Natural killer cell treated with Interleukin-12 subunit alpha and Interleukin-12 subunit beta and Interleukin-15 and Interleukin-18, amount 100 ng/mL, for 72 hours (primary cell): ENCODE measurements at regions not wholly inside any gene's neighbourhood (a gene's known extent, or its start where the extent isn't known, plus 50 kb on each side); places are given as distances from the start of the nearest gene placed in this dataset.
"Not testable (repeated sequence)": the region's sequence is repeated elsewhere in the genome, so short reads cannot be mapped to it uniquely, and the experiment has no call there.

ENCODE experiments used
- ATAC-seq, 2 donors: fragments of 150-1000 bp; cut with Tn5 transposase in 1 of 2; sonication (Bioruptor Pico), chemical (Tn5 transposase) in 1 of 2; 2 replicates each; pipeline ENCODE4 v1.10.0; 2021
- DNase-seq: peaks from one replicate; pipeline ENCODE4 v3.0.0; 2022; ENCODE audit warnings: low spot score
- H3K27ac Mint-ChIP-seq, 2 donors: 1 replicate in 1 of 2; 2 replicates in 1 of 2; pipeline ENCODE4 v1.8.0; 2022; ENCODE audit warnings: mixed read lengths in 2 of 2, mild to moderate bottlenecking in 1 of 2, moderate library complexity in 1 of 2
- H3K27me3 Mint-ChIP-seq, 2 donors: 1 replicate in 1 of 2; 2 replicates in 1 of 2; pipeline ENCODE4 v1.8.0; 2022; ENCODE audit warnings: mixed read lengths in 2 of 2
- H3K36me3 Mint-ChIP-seq: one replicate; pipeline ENCODE4 v1.8.0; 2022; ENCODE audit warnings: mixed read lengths
- H3K4me1 Mint-ChIP-seq, 2 donors: 1 replicate in 1 of 2; 2 replicates in 1 of 2; pipeline ENCODE4 v1.8.0; 2022; ENCODE audit warnings: low read depth in 2 of 2, mixed read lengths in 2 of 2, mild to moderate bottlenecking in 1 of 2
- H3K4me3 Mint-ChIP-seq: one replicate; pipeline ENCODE4 v1.8.0; 2022; ENCODE audit warnings: mixed read lengths
- H3K9me3 Mint-ChIP-seq: 2 replicates; pipeline ENCODE4 v1.8.0; 2022; ENCODE audit warnings: mixed read lengths

DNA sequence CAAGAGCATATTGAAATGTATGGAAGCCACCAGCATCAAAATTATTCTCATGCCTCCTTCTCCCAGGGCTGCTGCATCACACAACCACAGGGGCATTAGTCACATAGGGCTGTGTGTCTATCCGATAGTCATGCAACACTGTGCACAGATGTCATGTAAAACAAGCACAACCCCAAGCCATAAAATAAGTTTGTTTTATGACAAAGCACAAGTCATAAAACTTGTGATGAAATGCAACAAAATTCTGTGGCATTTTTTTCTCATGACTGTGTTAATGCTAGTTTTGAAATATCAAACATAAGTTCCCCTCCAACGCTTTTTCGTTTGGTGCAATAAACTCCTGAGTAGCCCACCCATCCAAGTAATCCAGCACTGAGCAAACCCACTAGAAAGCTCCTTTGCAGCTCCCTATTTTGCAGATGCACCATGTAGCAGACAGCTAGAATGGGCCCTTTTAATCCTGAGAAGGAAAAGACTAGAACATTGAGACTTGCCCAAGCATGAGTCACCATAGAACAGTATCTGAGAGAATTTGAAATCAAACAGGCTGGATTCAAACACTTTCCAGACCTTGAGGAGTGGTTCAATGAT, 93.3 kb upstream of the ZNF366 start:
- H3K4me1 Mint-ChIP-seq: peaks cover 7 to 9% of the 10 kb centered on the region in 2 donors
- H3K27me3 Mint-ChIP-seq: no peaks in the 10 kb centered on the region
- ATAC-seq (no peak), DNase-seq (no peak)
- H3K9me3 Mint-ChIP-seq: no peaks in the 10 kb centered on the region
- no peak overlapping the region for H3K4me3 Mint-ChIP-seq
- no peaks in the 10 kb centered on the region for H3K36me3 Mint-ChIP-seq
- H3K27ac Mint-ChIP-seq: no peak overlapping the region

DNA sequence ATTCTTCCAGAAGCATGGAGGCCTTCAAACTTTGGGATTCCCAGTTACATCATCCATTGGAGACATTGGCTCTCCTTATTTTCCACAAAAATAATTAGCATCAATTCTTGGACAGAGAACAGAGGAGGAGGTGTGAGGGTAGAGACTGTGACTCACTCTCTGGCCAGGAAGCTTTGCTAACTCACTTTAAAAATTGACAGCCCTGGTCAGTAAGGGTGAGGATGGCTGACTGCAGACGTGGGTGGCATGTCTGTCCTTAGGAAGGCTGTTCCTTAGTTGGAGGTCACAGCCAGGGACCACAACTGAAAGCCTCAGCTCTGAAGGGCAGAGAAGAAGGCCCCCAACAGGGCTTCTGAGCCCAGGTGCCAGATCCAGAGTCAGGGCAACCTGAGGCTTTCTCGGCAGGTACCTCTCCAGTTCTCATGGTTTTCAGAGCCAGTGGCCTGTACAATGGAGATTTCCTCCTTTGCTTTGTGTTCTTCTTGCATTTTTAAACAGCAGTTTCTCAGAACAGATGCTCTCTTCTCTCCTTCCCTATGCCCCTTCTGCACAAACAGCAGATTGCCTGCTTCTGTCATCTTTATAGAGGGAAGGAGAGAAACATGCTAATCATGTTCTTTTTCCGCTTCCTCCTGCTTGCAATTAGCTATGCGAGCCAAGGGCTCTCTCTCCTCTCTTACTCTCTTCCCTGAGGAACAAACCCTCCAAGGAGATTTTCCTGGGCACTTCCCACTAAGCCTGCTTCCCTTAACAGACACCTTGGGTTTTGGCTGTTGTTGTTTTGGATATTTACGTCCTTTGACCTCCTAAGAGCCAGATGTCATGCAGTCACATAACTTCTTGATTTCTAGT, 92.5 kb upstream of the ZNF366 start:
- no peaks in the 10 kb centered on the region for H3K36me3 Mint-ChIP-seq
- no peaks in the 10 kb centered on the region for H3K9me3 Mint-ChIP-seq
- DNase-seq (no peak), ATAC-seq (no peak)
- no peaks in the 10 kb centered on the region for H3K27me3 Mint-ChIP-seq
- H3K4me3 Mint-ChIP-seq: no peak overlapping the region
- H3K27ac Mint-ChIP-seq: no peak overlapping the region
- peaks cover 7 to 9% of the 10 kb centered on the region in 2 donors for H3K4me1 Mint-ChIP-seq

DNA sequence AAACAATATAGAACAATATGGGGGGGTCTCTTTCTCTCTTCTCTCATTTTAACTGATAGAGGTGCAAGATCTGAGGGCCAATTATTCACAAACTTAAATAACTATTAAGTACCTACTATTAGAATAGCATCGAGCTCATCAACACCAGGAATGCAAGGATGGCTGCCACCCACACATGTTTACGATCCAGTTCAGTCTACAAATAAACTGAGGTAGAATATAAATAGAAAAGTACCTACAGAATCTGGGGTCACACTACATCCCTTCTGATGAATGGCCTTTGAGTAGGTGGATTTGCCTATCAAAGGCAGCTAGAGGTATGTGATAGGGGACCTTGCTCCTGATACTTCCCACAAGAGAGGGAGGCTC, 91.8 kb upstream of the ZNF366 start:
- no peaks in the 10 kb centered on the region for H3K36me3 Mint-ChIP-seq
- H3K27me3 Mint-ChIP-seq: peaks cover 0 to 3% of the 10 kb centered on the region in 2 donors
- H3K4me1 Mint-ChIP-seq: peaks cover 7 to 9% of the 10 kb centered on the region in 2 donors
- H3K27ac Mint-ChIP-seq: no peak overlapping the region
- peak overlapping the region; percentile 8 for H3K4me3 Mint-ChIP-seq
- no peak for DNase-seq
- H3K9me3 Mint-ChIP-seq: no peaks in the 10 kb centered on the region
- ATAC-seq: no peak

DNA sequence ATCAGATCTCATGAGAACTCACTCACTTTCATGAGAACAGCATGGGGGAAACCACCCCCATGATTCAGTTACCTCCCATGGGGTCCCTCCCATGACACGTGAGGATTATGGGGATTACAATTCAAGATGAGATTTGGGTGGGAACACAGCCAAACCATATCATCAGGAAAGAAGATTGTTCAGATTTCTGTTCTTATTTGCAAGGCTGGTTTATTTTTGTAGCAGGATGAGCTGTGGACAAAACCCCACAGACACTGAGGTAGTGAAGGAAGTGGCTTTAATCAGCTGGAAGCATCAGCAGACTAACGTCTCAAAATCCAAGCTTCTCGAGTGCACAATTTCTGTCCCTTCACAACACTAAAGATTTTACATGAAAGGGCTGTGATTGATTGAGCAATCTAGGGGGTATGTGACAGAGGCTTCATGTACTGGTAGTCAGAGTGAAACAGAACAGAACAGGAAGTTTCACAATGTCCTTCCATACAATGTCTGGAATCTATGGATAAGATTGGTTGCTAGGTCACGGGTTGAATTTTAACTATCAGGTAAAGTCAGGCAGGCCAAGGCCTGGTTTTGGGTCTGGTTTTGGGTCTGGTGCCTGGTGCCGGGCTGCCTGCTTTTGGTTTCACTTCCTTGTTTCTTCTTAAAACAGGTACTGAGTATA, 91.3 kb upstream of the ZNF366 start:
- H3K4me3 Mint-ChIP-seq: peak overlapping the region; percentile 8
- H3K27ac Mint-ChIP-seq: no peak overlapping the region
- H3K27me3 Mint-ChIP-seq: peaks cover 0 to 3% of the 10 kb centered on the region in 2 donors
- DNase-seq (no peak), ATAC-seq (no peak)
- H3K4me1 Mint-ChIP-seq: peaks cover 7 to 9% of the 10 kb centered on the region in 2 donors
- no peaks in the 10 kb centered on the region for H3K9me3 Mint-ChIP-seq
- no peaks in the 10 kb centered on the region for H3K36me3 Mint-ChIP-seq

DNA sequence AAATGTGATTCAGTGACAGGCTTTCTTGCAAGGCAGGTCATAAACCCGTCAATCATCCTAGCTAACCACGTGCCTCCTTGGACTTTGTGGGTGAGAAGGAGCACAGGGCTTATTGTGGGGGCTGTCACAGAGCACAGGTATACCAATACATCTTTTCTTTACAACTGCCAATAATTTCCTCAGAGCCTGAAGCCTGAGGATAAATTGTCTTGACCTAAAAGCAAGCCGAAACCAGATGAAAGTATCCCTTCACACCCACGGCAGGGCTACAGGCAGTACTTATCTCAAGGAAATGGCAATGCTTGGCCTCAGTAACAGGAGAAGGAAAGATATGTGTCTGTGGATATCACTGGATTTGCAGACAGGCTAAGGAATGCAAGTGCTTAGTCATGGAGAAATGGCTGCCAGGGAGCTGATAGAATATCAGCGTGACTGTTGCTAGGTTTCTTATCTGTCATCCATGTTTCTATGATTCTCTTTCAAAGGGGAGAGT, 90.3 kb upstream of the ZNF366 start:
- ATAC-seq: no peak
- Mint-ChIP-seq H3K9me3 (no peaks in the 10 kb centered on the region), H3K36me3 (no peaks in the 10 kb centered on the region), H3K4me3 (no peak overlapping the region), H3K4me1 (peaks cover 7 to 9% of the 10 kb centered on the region in 2 donors), H3K27ac (no peak overlapping the region), H3K27me3 (peaks cover under 1 to 4% of the 10 kb centered on the region in 2 donors)
- no peak for DNase-seq

DNA sequence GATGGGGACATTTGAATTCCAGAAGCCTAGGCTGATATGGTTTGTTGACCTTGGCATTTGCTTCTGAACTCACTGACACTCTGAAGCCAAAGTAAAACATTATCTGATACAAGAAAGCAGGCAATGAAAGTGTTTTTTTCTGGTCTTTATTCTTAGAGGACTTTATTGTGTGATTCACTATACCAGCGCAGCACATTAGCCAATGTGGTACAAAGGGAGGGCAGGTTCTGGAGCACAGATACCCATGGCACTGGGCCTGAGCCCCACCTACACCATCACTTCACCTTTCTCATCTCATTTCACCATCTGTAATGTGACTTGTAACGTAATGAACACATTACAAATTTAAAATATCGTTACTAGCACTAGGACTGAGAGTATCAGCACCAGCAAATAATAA, 89.7 kb upstream of the ZNF366 start:
- H3K9me3 Mint-ChIP-seq: no peaks in the 10 kb centered on the region
- no peak overlapping the region for H3K27ac Mint-ChIP-seq
- no peak overlapping the region for H3K4me3 Mint-ChIP-seq
- no peak for ATAC-seq
- no peak for DNase-seq
- no peaks in the 10 kb centered on the region for H3K36me3 Mint-ChIP-seq
- peaks cover 6% of the 10 kb centered on the region in 2 donors for H3K27me3 Mint-ChIP-seq
- H3K4me1 Mint-ChIP-seq: peaks cover 7 to 9% of the 10 kb centered on the region in 2 donors

DNA sequence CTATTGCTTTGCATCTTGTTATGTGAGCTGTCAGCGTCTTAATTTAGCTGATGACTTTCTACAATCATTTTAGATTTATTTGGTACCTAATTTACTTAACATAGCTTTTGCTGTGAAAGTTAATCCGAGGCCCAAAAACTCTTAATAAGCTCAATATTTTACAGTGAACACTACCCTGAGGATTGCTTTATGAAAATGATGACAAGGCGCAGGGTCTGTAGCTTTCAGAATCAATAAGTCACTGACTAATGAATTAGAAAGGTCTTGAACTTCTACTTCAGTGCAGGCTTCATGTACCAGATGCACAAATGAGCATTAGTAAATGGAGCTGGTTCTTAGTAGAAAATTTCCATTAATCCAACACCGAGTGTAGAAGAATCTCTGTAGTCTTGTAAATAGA, 81.4 kb upstream of the ZNF366 start:
- H3K4me3 Mint-ChIP-seq: no peak overlapping the region
- ATAC-seq (no peak), DNase-seq (no peak)
- H3K27me3 Mint-ChIP-seq: peaks cover 13 to 30% of the 10 kb centered on the region in 2 donors
- peaks cover 0 to 5% of the 10 kb centered on the region in 2 donors for H3K4me1 Mint-ChIP-seq
- no peaks in the 10 kb centered on the region for H3K9me3 Mint-ChIP-seq
- no peaks in the 10 kb centered on the region for H3K36me3 Mint-ChIP-seq
- H3K27ac Mint-ChIP-seq: no peak overlapping the region

DNA sequence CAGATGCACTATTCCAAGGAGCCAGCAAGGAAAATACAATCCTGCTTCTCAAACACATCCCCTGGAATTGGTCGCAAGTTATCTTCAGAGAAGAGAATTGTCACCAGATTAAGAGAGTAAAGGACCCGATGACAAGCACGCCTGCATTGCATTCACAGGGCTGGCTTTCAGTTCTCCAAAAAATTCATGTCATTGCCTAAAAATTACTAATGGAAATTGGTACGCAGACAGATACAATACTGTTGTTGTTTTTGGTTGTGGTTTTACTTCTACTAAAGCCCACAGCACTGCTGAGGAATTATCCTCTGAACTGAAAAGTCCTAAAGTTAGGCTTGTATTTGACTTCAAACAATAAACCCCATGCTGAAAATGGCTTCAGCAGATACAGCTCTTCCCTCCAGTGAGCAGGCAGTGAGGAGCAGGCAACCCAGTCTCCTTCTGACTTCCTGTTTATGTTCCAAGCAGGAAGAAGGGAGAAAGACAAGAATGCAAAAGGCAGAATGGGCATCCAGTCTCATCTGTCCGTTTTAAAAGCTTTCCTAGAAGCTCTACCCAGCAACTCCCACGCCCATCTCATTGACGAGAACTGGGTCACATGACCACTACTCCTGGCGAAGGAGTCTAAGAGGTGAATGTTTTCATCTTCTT, 80.6 kb upstream of the ZNF366 start:
- H3K27ac Mint-ChIP-seq: no peak overlapping the region
- no peaks in the 10 kb centered on the region for H3K36me3 Mint-ChIP-seq
- H3K4me1 Mint-ChIP-seq: peaks cover 0 to 5% of the 10 kb centered on the region in 2 donors
- no peaks in the 10 kb centered on the region for H3K9me3 Mint-ChIP-seq
- H3K27me3 Mint-ChIP-seq: peaks cover 11 to 30% of the 10 kb centered on the region in 2 donors
- no peak overlapping the region for H3K4me3 Mint-ChIP-seq
- ATAC-seq (no peak), DNase-seq (no peak)

DNA sequence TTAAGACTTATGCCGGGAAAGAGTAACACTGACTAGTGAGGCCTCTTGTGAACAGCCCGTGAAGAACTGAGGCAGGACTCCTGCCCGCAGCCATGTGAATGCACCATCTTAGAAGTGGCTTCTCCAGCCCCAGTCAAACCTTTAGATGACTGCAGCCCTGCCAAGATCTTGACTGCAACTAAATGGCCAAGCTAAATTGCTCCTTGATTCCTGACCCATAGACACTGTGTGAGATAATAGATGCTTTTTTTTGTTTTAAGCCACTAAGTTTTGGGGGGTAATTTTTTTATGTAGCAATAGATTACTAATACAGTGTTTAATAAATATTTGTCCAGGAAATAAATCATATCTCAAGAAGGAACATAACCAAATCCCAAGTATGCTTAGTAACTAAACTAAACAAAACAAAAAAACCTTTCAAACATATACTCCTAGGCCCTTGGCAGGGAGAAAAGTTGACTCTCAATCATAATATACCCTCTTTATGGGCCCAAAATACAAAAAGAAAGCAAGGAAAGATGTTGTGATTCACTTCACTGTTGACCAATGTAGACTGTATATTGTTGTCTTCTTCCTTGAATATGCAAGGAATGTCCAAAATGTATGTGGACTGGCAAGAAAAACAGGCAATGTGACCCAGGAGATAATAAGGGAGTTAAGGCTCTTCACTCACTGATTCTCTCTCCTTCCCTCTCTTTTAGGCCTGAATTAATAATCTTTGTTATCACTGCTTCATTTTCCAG, 79.7 kb upstream of the ZNF366 start:
- Mint-ChIP-seq H3K9me3 (no peaks in the 10 kb centered on the region), H3K4me3 (no peak overlapping the region), H3K36me3 (no peaks in the 10 kb centered on the region), H3K27ac (no peak overlapping the region), H3K4me1 (peaks cover 0 to 5% of the 10 kb centered on the region in 2 donors), H3K27me3 (peaks cover 10 to 24% of the 10 kb centered on the region in 2 donors)
- DNase-seq: no peak
- ATAC-seq: no peak

DNA sequence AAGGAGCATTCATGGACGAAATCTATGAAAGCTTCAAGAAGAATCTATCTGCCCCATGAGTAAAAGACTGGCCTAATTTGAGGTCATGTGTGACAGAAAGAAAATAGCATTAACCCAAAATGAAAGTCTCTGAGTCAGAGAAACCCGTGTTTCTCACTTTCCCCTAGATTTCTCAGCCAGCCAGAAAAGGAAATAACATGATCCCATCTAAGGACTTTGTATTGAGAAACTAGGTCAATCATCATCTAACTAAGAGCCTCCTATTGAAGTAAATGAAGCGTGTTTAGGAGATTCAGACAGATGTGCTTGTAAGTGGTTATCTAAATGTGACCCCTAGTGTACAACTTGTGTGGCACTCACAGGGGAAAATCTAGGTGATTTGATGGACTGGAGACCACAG, 77.3 kb upstream of the ZNF366 start:
- no peak for ATAC-seq

DNA sequence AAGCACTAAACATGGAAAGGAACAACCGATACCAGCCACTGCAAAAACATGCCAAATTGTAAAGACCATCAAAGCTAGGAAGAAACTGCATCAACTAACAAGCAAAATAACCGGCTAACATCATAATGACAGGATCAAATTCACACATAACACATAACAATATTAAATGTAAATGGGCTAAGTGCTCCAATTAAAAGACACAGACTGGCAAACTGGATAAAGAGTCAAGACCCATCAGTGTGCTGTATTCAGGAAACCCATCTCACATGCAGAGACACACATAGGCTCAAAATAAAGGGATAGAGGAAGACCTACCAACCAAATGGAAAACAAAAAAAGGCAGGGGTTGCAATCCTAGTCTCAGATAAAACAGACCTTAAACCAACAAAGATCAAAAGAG, 72.1 kb upstream of the ZNF366 start:
- not testable (repeated sequence) for H3K4me3 Mint-ChIP-seq, DNase-seq, ATAC-seq, H3K4me1 Mint-ChIP-seq, H3K9me3 Mint-ChIP-seq, H3K27ac Mint-ChIP-seq
- Mint-ChIP-seq H3K27me3 (peaks cover 16 to 29% of the 10 kb centered on the region in 2 donors), H3K36me3 (peaks cover 11% of the 10 kb centered on the region)

More for the DNA sequence above, 77.3 kb upstream of the ZNF366 start:
- peaks cover 4 to 15% of the 10 kb centered on the region in 2 donors for H3K27me3 Mint-ChIP-seq
- H3K36me3 Mint-ChIP-seq: no peaks in the 10 kb centered on the region
- H3K4me3 Mint-ChIP-seq: no peak overlapping the region
- no peak for DNase-seq
- H3K27ac Mint-ChIP-seq: no peak overlapping the region
- peaks cover 0 to 5% of the 10 kb centered on the region in 2 donors for H3K4me1 Mint-ChIP-seq
- peaks cover under 1% of the 10 kb centered on the region for H3K9me3 Mint-ChIP-seq

DNA sequence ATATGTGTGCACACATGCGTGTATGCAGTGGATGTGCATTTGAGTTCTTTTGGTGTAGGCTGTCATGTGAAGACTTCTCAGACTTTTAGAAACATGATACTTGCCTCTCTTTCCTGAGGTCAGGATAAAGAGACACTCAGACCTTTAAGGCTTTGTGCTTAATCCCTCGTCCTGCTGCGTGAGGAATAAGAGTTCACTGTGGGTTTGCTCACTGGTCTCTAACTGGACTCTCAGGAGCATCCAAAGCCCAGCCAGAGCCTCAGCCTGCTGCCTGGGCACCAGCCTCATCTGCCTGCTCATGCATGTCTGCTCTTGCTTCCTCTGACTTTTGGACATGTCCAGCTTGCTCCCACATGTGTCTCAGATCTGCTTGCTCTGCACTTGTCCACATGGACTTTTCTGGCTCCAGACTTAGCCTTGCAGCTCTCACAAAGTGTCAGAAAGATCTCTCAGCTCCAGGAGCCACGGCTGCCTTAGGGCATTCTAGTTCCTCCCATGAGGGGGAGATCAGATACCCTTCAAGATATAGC, 65.1 kb upstream of the ZNF366 start:
- Mint-ChIP-seq H3K36me3 (peaks cover 5% of the 10 kb centered on the region), H3K4me3 (no peak overlapping the region), H3K4me1 (no peaks in the 10 kb centered on the region), H3K9me3 (peaks cover 6% of the 10 kb centered on the region), H3K27me3 (peaks cover 32 to 57% of the 10 kb centered on the region in 2 donors), H3K27ac (no peak overlapping the region)
- ATAC-seq: peak in 1 of 2 donors; percentile 20
- no peak for DNase-seq

DNA sequence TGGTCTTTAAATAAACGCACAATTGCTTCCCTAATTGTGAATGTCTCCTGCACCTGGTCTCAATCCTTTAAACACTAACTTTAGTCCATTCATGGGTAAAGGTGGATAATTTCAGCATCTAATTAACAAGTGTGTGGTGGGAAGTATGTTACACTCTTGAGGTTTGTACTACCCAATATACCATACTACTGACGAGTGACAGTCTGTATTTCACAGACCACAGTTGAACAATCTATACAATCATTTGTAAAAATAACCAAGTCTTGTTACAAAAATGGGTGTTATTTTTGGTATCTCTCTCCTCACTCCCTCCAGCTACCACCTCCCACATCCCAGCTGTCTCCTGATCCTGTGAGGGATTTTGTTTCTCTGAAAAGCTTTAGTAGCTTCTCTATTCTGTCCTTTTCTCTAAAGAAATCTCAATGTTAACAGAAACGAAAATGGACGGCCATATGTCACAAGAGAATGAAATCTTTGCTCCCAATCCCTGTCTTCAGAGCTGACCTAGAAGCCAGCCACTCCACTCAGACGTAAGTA, 62.3 kb upstream of the ZNF366 start:
- peaks cover 20 to 40% of the 10 kb centered on the region in 2 donors for H3K27me3 Mint-ChIP-seq
- H3K9me3 Mint-ChIP-seq: peaks cover 3% of the 10 kb centered on the region
- no peak for ATAC-seq
- H3K36me3 Mint-ChIP-seq: no peaks in the 10 kb centered on the region
- H3K4me3 Mint-ChIP-seq: no peak overlapping the region
- DNase-seq: no peak
- no peak overlapping the region for H3K27ac Mint-ChIP-seq
- no peaks in the 10 kb centered on the region for H3K4me1 Mint-ChIP-seq
